Osteocyte (in vitro differentiated cells): ENCODE measurements at regions not wholly inside any gene's neighbourhood (a gene's known extent, or its start where the extent isn't known, plus 50 kb on each side); places are given as distances from the start of the nearest gene placed in this dataset.
"Not testable (repeated sequence)": the region's sequence is repeated elsewhere in the genome, so short reads cannot be mapped to it uniquely, and the experiment has no call there.

ENCODE experiments used
- DNase-seq: peaks from one replicate; pipeline ENCODE4 v3.0.0; 2021; ENCODE audit warnings: mixed read lengths; ENCODE audit not compliant: unreplicated experiment; ENCODE audit errors: extremely low spot score
- H3K27ac Mint-ChIP-seq: one replicate; pipeline ENCODE4 v1.8.0; 2021; ENCODE audit warnings: mild to moderate bottlenecking, mixed read lengths; ENCODE audit not compliant: unreplicated experiment
- H3K27me3 Mint-ChIP-seq: one replicate; pipeline ENCODE4 v1.8.0; 2021; ENCODE audit warnings: mixed read lengths; ENCODE audit not compliant: unreplicated experiment
- H3K36me3 Mint-ChIP-seq: one replicate; pipeline ENCODE4 v1.8.0; 2021; ENCODE audit warnings: mixed read lengths; ENCODE audit not compliant: unreplicated experiment
- H3K4me1 Mint-ChIP-seq: one replicate; pipeline ENCODE4 v1.8.0; 2021; ENCODE audit warnings: mixed read lengths; ENCODE audit not compliant: unreplicated experiment
- H3K4me3 Mint-ChIP-seq: one replicate; pipeline ENCODE4 v1.8.0; 2021; ENCODE audit warnings: mild to moderate bottlenecking, moderate library complexity, mixed read lengths; ENCODE audit not compliant: unreplicated experiment
- H3K9me3 Mint-ChIP-seq: one replicate; pipeline ENCODE4 v1.8.0; 2021; ENCODE audit warnings: mixed read lengths; ENCODE audit not compliant: unreplicated experiment
- CTCF ChIP-seq: fragments of 200-600 bp; sonication (generic); IDR thresholded peaks from 2 replicates; pipeline ENCODE4 v1.5.0; 2021; ENCODE audit warnings: antibody characterized with exemption, mild to moderate bottlenecking, moderate library complexity

DNA sequence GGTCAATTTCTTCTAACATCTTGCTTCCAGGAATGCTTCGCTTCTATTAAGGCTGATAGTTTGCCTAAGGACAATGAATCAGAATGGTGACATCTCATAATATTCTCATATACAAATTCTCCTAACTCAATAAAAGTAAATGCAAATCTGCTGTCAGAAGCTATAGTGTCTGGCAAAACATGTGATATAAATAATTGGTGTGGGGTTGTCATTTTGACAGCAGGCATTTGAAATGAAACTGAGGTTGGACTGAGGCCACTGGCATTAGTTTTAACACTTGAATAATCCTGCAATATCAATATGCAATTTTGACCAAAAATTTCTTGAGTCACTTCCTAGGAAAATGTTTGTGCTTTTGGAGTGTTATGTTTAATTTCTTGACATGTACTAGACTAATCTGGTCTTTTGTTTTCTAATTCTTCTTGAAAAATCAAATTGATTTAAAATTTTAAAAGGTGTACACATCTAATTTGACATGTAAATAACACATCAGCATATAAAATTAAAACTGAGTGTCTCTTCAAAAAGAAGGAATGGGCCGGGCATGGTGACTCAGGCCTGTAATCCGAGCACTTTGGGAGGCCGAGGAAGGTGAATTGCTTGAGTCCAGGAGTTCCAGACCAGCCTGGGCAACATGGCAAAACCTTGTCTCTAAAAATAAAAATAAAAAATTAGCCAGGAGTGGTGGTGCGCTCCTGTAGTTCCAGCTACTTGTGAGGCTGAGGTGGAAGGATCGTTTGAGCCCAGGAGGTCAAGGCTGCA lies 92.3 kb upstream of the BTG1 start:
- DNase-seq: no peak
- H3K4me1 Mint-ChIP-seq: peaks cover 9% of the 10 kb centered on the region
- no peaks in the 10 kb centered on the region for H3K36me3 Mint-ChIP-seq
- no peaks in the 10 kb centered on the region for H3K27me3 Mint-ChIP-seq
- TF ChIP-seq CTCF: no peak
- H3K27ac Mint-ChIP-seq: no peak overlapping the region
- H3K4me3 Mint-ChIP-seq: no peak overlapping the region
- H3K9me3 Mint-ChIP-seq: no peaks in the 10 kb centered on the region

DNA sequence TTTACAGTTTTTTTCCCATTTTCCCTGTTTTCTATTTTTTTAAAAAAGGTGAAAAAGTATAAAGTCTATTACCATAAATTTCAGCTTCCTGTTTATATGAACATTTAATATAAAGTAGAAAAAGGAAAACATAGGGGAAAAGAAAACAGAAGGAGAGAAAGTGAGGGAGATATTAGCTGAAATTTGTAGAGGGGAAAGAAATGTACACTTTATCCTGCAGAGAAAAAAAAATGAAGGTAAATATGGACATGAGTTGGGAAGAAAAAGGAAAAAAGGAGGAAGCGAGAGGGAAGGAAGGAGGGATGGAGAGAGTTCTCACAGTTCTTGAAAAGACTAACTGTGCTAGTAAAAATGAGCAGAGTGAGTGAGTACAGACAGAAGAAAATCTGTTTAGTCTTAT lies 91.6 kb upstream of the BTG1 start:
- Mint-ChIP-seq H3K4me3 (no peak overlapping the region), H3K36me3 (no peaks in the 10 kb centered on the region), H3K4me1 (peaks cover 9% of the 10 kb centered on the region), H3K27ac (no peak overlapping the region), H3K27me3 (no peaks in the 10 kb centered on the region), H3K9me3 (no peaks in the 10 kb centered on the region)
- no peak for DNase-seq
- no peak for TF ChIP-seq CTCF

- no peak overlapping the region for H3K27ac Mint-ChIP-seq
- peaks cover 4% of the 10 kb centered on the region for H3K4me1 Mint-ChIP-seq
- H3K27me3 Mint-ChIP-seq: no peaks in the 10 kb centered on the region
- no peak for TF ChIP-seq CTCF
- DNase-seq: no peak
- no peaks in the 10 kb centered on the region for H3K36me3 Mint-ChIP-seq
- H3K4me3 Mint-ChIP-seq: no peak overlapping the region
- H3K9me3 Mint-ChIP-seq: no peaks in the 10 kb centered on the region
Measured at GRCh38 chr12:92235703-92236472, 90.2 kb upstream of the BTG1 start.

GRCh38 chr12:92234533-92234932 lies 88.9 kb upstream of the BTG1 start:
- TF ChIP-seq CTCF: no peak
- Mint-ChIP-seq H3K27me3 (no peaks in the 10 kb centered on the region), H3K27ac (no peak overlapping the region), H3K4me3 (no peak overlapping the region), H3K36me3 (no peaks in the 10 kb centered on the region), H3K9me3 (no peaks in the 10 kb centered on the region), H3K4me1 (peaks cover 3% of the 10 kb centered on the region)
- no peak for DNase-seq

DNA sequence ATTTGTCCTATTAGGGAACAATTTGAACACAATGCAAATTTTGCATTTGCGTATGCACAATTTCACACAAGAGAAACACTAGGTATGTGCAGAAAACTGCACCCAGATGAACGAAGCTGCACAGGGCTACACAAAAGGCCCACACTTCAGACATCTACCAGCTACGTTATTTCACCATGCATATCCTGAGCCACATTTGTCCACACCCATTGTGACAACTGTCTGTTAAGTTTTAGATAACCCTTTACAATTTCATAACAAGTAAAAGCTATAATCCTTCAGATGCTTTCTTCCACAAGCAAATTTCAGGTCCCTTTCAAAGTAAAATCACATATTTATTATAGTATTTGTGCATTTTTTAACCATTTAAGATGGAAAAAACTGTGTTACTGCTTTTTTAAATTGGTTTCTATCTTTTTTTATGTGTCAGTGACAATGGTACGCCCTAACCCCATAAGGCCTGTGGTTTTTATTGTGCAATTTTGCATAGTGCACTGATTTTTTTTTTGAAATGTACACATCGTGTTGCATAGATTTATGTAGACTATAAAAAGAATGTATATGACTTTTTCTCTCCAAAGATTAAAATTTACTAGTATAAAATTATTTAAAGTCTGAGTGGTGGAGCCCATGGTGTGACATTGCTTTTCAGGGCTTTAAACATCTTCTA lies 87.8 kb upstream of the BTG1 start:
- Mint-ChIP-seq H3K4me1 (peaks cover 3% of the 10 kb centered on the region), H3K27ac (no peak overlapping the region), H3K4me3 (no peak overlapping the region), H3K27me3 (no peaks in the 10 kb centered on the region), H3K9me3 (no peaks in the 10 kb centered on the region), H3K36me3 (no peaks in the 10 kb centered on the region)
- TF ChIP-seq CTCF: no peak
- DNase-seq: no peak

GRCh38 chr12:92232371-92232932 lies 86.8 kb upstream of the BTG1 start:
- H3K27ac Mint-ChIP-seq, H3K4me3 Mint-ChIP-seq, H3K27me3 Mint-ChIP-seq, H3K9me3 Mint-ChIP-seq, H3K36me3 Mint-ChIP-seq, DNase-seq, H3K4me1 Mint-ChIP-seq: not testable (repeated sequence)

GRCh38 chr12:92231945-92232344 lies 86.3 kb upstream of the BTG1 start:
- H3K9me3 Mint-ChIP-seq, DNase-seq, H3K36me3 Mint-ChIP-seq, H3K4me1 Mint-ChIP-seq, H3K4me3 Mint-ChIP-seq, H3K27me3 Mint-ChIP-seq, H3K27ac Mint-ChIP-seq: not testable (repeated sequence)
